ENCODE measurements at regions not wholly inside any gene's neighbourhood (a gene's known extent, or its start where the extent isn't known, plus 50 kb on each side); places are given as distances from the start of the nearest gene placed in this dataset.
A peak's percentile ranks its signal among the peaks of the same experiment; 100 is the strongest.

DNA sequence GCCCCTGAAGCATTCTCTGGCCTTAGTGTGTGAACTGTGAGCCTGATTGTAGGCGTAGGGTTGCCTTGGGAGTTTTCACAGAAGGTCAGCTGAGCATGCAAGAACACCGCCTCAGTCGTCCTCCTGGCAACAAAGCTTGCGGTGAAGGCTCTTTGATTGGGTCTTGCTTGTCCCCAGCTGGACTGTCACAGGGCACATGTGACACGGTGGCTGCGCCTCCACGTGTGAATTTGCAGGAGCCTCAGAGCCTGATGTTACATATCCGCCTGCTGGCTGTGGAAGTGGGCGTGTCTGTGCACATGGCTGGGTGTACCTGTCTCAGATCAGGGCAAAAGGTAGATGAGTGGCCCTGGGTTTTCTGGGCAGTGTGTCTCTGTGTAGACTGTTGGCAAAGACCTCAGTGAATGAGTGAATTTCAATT lies 228.7 kb downstream of the HAUS1 start:
- WGBS, 2 donors: 29 to 43% methylated on average over 9 of the region's 9 CpGs
- no peak for DNase-seq (ENCODE audit: low spot score in 2 of 2)
- Histone ChIP-seq H3K4me3 (no peak overlapping the region), H3K27me3 (peaks cover 0 to 20% of the 10 kb centered on the region in 2 donors), H3K9me3 (no peaks in the 10 kb centered on the region), H3K36me3 (no peaks in the 10 kb centered on the region), H3K4me1 (peaks cover 0 to 39% (median 8%) of the 10 kb centered on the region in 4 donors), H3K27ac (no peak overlapping the region)
- TF ChIP-seq EP300 (IDR thresholded peaks at IDR 0.05) (no peak), POLR2A (IDR thresholded peaks at IDR 0.05) (no peak)
- TF ChIP-seq, protein P1, sequence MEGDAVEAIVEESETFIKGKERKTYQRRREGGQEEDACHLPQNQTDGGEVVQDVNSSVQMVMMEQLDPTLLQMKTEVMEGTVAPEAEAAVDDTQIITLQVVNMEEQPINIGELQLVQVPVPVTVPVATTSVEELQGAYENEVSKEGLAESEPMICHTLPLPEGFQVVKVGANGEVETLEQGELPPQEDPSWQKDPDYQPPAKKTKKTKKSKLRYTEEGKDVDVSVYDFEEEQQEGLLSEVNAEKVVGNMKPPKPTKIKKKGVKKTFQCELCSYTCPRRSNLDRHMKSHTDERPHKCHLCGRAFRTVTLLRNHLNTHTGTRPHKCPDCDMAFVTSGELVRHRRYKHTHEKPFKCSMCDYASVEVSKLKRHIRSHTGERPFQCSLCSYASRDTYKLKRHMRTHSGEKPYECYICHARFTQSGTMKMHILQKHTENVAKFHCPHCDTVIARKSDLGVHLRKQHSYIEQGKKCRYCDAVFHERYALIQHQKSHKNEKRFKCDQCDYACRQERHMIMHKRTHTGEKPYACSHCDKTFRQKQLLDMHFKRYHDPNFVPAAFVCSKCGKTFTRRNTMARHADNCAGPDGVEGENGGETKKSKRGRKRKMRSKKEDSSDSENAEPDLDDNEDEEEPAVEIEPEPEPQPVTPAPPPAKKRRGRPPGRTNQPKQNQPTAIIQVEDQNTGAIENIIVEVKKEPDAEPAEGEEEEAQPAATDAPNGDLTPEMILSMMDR (IDR thresholded peaks at IDR 0.05): no peak

DNA sequence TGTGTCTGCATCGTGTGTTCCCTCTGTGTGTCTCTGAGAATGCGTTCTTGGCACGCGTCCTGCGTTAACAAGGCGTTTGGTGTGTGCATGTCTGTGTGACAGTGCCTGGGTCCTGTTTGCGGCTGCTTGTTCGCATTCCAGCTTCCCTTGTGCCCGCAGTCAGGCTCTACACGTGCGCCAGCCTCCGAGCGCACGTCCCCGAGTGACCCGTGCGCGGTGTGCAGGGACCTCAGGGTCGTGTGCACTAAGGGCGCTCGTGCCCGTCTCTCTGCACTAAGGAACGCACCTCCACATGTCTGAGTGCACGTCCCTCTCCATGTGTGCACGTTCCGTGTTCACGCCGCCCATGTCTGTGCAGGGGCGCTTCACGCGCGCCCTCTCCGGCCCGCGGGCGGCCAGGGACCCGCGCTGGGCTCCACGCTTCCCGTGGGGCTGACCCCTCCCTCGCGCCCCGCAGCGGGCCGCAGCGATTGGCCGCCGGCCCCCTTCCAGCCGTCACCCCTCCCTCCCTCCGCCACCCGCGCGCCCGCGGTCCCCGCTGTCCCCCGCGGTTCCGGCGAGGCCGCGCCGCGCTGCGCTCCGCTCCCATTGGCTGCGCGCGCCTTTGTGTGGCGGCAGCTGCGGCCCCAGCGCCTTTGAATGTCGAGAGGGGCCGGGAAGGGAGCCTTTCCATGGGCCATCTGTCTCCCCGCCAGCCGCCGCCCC lies 229.4 kb downstream of the HAUS1 start:
- Histone ChIP-seq H3K27me3 (peaks cover 0 to 20% of the 10 kb centered on the region in 2 donors), H3K36me3 (no peaks in the 10 kb centered on the region), H3K9me3 (no peaks in the 10 kb centered on the region), H3K4me3 (peak overlapping the region; percentile 18 to 62 (median 22)), H3K4me1 (peaks cover 0 to 39% (median 8%) of the 10 kb centered on the region in 4 donors), H3K27ac (no peak overlapping the region)
- 2 to 4% methylated on average over 7 to 27 of the region's 77 CpGs for whole genome bisulfite sequencing, 2 donors
- no peak for DNase-seq (ENCODE audit: low spot score in 2 of 2)
- TF ChIP-seq POLR2A (IDR thresholded peaks at IDR 0.05): no peak
- TF ChIP-seq EP300 (IDR thresholded peaks at IDR 0.05): no peak
- TF ChIP-seq, protein P1 (IDR thresholded peaks at IDR 0.05): no peak

DNA sequence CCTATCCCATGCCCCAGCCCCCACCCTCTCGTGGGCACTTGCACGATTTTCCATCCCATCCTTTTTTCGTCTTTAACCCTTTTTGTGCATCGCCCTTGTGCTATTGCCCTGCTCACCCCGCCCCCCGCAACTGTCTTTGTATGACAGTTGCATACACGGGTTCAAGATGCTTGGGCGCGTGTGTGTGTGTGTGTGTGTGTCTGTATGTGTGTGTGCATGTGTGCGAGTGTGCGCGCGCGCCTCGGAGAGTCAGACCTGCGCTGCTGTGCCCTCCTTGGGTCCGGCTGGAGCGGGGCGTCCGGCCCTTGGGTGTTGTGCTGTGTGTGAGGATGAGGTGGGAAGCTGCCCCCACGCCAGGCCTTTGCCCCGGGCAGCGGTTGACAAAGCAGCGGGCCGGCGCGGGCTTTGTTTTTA lies 230.7 kb downstream of the HAUS1 start:
- Histone ChIP-seq H3K4me1 (peaks cover 0 to 39% (median 8%) of the 10 kb centered on the region in 4 donors), H3K27me3 (peaks cover 0 to 20% of the 10 kb centered on the region in 2 donors), H3K9me3 (no peaks in the 10 kb centered on the region), H3K4me3 (peak overlapping the region in 3 of 4 donors; percentile 40 to 62 (median 45)), H3K27ac (no peak overlapping the region), H3K36me3 (no peaks in the 10 kb centered on the region)
- TF ChIP-seq EP300 (IDR thresholded peaks at IDR 0.05): no peak
- no peak for TF ChIP-seq POLR2A (IDR thresholded peaks at IDR 0.05)
- TF ChIP-seq, protein P1 (IDR thresholded peaks at IDR 0.05): no peak
- DNase-seq (ENCODE audit: low spot score in 2 of 2): no peak
- 2 to 3% methylated on average over 27 of the region's 27 CpGs for WGBS, 2 donors

DNA sequence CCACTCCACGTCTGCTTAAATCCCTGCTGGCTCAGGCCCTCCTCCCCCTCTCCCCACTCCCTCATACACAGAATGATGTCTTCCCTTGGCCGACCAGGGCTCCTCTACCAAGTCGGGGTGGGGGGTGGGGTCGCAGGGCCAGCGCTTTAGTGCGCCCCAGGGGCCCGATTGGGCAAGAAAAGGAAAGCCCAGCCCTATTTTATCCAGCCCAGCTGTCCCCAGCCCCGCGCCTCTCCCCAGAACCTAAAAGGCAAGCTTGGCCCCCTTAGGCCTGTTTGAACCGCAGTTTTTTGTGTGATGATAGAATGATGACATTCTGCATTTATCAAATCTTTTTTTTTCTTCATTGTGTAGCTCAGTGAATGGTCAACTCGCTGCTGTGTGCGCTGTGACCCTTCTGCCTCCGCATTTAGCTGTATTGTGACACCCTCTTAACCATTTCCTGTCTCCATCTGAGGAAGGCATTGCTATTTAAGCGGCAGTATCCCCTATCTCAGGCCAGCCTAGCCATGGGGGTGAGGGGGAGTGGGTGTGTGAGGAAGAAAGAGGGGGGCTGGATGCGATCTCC lies 231.4 kb downstream of the HAUS1 start:
- no peaks in the 10 kb centered on the region for H3K36me3 ChIP-seq
- peaks cover 0 to 39% (median 8%) of the 10 kb centered on the region in 4 donors for H3K4me1 ChIP-seq
- H3K4me3 ChIP-seq: peak overlapping the region in 2 of 4 donors; percentile 4 to 62
- DNase-seq (ENCODE audit: low spot score in 2 of 2): no peak
- H3K27ac ChIP-seq: no peak overlapping the region
- H3K9me3 ChIP-seq: no peaks in the 10 kb centered on the region
- peaks cover 0 to 20% of the 10 kb centered on the region in 2 donors for H3K27me3 ChIP-seq
- no peak for TF ChIP-seq POLR2A (IDR thresholded peaks at IDR 0.05)
- TF ChIP-seq, protein P1 (IDR thresholded peaks at IDR 0.05): no peak
- WGBS, 2 donors: 6% methylated on average over 15 of the region's 15 CpGs

Data from tibial nerve (tissue), 4 donors.